ENCODE measurements at regions not wholly inside any gene's neighbourhood (a gene's known extent, or its start where the extent isn't known, plus 50 kb on each side); places are given as distances from the start of the nearest gene placed in this dataset.

DNA sequence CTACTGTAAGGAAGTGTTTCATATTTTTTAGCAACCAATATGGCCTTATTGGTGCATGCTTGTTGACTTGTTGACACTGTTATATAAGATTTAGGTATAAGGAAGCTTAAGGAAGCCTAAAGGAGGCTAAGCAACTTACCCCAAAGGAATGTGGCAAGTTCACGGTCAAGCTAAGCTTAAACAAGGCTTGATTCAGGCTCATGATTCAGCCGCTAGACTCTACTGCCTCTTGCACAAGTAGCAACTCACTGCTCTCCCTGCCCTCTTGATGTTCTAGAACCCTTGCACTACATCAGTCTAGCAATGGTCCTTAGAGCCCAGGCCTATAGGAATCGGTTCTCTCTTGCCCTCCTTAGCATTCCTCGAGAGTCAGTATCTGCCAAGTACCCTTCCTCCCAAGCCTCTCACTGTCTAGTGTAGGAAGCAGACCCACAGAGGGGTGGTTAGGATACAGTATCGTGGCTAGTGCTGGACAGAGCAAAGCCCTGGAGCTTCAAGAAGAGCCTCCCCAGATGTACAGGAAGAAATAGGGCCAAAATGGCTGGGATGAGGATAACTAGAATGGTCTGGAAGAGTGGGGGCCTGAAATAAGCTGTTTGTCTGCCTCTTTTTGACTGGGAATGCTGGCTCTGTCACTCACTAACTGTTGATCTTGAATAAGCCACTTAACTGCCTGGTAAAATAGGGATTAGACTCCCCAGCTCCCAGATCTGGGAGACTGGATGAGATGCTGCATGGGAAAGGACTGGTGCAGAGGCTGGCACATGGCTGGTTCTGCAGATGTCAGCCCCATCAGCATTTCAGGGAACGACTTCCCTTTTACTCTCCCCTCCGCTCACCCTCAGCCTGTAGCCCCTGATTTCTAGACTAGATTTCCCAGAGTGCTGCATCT, 122.2 kb downstream of the NAV1 start:
- no peak for DNase-seq

DNA sequence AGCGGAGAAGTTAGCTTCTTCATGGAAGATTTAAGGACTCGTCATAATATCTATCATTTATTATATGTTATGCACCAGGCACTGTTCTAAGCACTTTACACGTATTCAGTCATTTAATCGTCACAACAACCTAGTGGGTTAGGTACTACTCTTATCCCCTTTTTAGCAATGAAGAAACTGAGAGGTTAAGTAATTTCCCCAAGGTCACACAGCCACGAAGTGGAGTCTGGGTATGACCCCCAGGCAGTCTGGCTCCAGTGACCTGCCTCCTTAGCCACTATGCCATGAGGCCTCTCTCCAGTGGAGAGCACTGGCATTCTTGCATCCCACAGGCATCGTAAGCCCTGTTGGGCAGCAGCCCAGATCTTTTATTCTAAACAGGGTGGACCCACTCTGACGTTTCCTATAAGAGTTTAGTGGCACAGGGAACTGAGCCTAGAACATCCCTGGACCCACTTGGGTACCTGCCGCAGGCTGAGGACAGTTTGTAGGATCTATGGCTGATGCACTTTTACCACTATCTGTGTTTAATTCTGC, 123.0 kb downstream of the NAV1 start:
- DNase-seq, result no peak

DNA sequence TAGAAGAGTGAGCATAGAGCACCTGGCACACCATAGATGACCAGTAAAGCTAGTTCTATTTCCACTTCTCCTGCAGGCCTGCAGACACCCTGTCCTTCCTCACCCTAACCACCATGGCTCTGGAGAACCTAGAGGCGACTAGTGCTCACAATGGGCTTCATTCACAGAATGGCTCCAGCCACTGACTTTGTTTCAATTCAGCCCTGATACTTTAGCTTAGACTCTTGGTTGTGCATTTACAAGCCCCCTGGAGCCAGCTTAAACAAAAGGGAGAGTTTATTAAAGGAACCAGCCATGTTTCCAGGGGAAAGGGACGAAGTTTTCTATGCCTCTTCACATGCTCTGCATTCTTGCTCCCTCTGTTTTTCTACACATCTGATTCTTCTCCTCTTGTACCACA, 123.7 kb downstream of the NAV1 start:
- DNase-seq, result no peak

DNA sequence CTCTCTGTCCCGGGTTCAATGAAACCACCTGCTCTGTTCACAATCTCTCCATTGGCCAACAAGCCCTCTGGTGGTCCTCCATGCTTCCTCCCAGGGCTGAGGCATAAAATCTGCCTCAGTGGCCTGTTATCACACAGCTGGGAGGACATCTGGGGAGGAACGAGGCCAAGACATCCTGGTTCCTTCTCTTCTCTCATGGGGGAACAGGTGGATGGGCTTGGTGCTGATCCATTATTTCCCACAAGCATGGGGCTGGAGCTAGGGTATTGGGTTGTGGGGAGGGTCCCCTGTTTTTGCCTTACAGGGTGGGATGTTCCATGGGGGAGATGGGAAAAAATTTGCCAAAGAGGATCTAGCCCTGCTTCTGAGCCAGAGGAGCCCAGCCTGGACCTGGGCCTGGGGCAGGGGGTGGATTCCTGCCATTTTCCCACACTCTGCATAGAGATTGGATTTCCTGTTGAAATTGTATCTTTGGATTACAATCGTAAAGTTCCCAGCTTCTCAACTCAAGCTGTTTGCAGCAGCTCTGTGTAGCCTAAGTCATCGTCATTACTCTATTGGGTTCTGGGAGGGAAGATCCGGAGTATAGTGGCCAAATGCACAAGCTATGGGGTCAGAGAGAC, 124.7 kb downstream of the NAV1 start:
- no peak for DNase-seq

DNA sequence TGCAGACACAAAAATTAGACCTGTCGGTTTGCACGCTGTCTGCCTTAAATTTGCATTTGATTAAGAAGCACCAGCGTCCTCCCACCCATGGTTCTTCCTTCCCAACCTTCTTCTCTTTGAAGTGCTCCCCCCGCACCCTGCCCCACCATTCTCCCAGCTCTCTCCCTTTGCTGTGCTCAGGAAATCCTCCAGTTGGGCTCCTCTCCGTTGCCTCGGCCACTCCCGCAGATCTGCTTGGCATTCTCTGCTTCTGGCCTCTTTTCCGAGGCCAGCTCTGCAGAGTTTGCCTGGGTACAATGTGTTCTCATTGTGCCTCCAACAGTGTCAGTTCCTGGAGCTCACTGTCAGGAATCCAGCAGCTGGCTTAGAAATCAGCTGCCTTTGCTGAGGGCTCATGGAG, 126.1 kb downstream of the NAV1 start:
- DNase-seq, result no peak

DNA sequence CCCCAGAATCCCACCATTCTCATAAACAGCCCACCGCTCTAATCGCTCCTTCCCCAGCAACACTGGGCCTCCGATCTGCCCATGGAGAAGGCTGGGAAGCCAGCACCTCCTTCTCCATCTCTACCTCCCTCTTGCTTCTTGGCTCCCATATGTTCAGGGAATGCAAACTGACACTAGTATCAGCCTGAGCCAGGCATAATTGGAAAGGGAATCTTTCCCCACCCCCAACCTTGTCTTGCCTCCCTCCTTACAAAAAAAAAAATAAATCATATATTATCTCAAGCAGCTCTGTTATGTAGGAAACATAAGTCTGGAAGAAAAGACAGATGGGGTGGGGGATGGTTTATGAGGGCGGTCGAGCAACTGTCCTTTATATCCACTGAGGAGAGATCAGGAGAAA, 127.2 kb downstream of the NAV1 start:
- DNase-seq, result no peak

DNA sequence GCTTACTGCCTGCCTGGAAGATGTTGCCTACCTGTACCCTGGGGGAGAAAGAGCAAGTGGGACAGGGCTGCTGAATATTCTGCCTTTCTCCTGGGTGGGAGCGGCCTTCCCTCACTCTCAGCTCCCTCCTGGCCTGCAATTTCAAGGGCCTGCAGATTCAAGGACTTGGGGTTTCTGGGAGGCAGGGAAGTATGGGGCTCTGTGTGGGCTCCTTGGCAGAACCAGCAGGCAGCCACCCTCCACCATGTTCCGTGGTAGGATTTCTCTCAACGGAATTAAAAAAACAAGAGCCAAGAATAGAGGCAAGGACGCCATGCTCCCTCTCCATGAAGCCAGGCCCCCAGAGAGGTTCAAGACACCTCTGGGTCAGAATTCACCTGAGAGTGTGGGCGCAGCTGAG, 127.7 kb downstream of the NAV1 start:
- DNase-seq, result no peak

DNA sequence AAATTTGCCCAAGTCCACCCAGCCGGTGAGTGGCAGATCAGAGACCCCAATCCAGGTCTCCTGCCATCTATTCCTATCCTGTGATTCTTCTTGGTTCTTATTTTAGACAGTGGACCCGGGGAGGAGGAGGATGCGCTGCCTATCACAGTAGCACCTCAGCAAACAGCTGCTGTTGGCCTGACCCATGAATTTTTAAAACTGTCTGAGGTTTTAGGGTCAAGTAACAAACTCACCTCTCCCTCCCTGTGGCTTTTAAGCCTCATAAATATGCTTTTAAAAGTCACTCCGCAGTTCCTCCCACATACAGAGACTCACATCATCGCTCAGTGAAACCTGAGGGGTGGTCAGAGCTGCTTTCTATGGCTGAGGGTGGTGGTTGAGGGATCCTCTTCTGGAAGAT, 128.6 kb downstream of the NAV1 start:
- no peak for DNase-seq

DNA sequence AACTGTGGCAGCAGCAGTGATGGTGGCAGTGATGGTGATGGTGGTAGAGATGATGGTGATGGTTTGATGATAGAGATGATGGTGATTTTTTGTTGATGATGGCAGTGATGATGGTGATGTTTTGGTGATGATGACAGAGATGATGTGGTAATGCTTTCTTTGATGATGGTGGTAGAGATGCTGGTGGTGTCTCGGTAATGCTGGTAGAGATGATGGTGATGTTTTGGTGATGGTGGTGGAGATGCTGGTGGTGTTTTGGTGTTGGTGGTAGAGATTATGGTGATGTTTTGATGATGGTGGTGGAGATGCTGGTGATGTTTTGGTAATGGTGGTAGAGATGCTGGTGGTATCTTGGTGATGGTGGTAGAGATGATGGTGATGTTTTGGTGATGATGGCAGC, 131.6 kb downstream of the NAV1 start:
- no peak for DNase-seq

DNA sequence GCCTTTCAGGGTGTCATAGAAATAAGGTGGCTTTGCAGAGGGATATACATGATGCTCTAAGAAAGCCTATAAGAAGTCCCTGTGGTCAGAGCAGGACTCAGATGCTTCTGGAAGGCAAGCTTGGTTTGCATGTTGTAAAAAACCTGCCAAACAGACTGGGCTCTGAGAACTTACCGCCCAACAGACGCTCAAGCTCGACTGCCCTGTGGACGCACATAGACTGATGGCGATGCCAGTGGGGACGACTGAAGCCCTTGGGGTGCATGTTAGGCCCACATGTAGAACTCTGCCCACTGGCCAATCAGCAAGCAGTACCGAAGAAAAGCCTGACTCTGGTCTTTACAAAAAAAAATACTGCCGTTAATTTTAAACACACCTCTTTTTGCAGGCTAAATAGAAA, 133.8 kb downstream of the NAV1 start:
- DNase-seq, result no peak

DNA sequence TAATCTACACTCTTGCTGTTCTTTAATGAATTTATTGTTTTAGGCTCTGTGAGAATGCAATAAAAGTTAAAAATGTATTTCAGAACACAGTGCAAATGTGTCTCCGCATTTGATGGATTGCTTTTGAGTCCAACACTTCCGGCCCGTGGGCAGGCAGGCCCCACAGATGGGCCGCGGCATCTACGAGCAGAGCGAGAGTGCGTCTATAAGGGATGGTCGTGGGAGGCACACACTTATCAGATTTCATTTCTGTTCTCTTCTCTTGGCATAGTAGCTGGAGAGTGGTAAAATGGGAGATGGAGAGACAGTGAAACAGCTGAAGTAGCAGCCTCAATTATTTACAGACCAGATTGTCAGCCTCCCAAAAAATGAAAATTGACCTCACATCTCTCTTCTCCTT, 134.2 kb downstream of the NAV1 start:
- DNase-seq, result no peak

DNA sequence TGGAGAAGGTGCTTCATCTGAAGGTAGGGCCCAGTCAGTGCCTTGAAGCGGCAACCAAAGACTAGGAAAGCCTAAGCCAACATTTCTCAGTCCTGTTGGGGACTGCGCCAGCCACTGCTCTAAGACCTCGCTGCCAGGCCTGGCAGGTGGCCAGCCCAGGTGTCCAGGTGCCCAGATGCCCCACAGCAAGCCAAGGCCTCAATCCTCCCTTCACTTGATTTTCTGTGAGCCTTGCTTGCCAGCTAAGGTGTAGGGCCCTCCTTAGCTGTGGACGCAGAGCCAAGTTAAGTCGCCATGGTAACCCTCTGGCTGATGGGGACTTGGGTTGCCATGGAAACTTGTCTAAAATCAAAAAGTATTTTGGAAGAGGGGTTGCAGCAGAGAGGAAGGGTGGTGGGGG, 135.0 kb downstream of the NAV1 start:
- DNase-seq, result no peak

DNA sequence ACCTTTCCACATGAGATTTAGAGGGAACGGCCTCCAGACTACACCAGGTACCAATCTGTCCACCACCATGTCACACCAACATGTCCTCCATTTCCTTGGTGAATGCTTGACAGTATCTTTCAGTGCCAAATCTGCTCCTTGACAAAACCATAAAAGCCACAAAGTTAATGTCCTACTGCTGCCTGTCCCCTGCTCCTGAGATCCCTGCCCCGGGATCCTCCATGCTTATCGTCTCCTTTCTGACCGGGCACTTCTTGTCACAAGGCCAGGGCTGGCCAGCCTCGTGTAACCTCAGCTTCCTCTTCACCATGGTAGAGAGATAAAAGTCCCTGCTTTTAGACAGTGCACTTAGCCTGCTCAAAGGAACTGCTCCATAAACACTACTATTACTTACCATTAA, 136.2 kb downstream of the NAV1 start:
- no peak for DNase-seq

DNA sequence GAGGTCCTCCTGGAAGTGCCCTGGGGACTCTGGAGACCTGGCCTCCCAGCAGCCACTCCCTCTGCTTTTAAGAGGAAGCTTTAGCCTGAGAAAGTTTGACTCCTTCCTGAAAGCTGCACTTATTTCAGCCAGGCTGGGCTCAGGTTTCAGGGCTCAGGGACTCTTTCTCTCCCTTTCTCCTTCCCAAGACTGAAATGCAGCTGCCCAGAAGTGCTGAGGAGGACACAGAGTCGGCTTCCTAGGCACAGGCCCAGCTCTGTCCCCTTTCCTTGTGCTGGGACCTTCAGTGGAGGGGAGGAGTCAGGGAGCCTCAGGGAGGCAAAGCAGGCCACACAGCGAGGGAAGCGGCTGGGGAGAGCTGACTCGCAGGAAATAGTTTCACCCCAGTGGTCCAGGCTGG, 137.3 kb downstream of the NAV1 start:
- no peak for DNase-seq

DNA sequence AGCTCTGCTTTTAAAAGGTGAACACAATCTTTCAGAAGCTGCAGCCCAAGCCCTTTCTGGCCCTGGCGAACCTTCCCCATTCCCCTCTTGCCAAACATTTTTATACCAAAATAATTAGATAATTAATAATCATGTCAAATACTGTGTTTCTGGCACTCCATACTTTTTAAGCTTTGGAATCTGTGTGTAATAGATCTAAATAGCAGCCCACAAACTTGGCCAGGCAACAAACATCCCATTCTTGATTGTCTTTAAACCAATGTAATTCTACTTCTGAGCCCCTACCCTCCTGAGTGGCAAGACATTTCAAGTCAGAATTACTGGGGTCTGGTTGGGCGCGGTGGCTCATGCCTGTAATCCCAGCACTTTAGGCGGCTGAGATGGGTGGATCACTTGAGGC, 137.7 kb downstream of the NAV1 start:
- no peak for DNase-seq

DNA sequence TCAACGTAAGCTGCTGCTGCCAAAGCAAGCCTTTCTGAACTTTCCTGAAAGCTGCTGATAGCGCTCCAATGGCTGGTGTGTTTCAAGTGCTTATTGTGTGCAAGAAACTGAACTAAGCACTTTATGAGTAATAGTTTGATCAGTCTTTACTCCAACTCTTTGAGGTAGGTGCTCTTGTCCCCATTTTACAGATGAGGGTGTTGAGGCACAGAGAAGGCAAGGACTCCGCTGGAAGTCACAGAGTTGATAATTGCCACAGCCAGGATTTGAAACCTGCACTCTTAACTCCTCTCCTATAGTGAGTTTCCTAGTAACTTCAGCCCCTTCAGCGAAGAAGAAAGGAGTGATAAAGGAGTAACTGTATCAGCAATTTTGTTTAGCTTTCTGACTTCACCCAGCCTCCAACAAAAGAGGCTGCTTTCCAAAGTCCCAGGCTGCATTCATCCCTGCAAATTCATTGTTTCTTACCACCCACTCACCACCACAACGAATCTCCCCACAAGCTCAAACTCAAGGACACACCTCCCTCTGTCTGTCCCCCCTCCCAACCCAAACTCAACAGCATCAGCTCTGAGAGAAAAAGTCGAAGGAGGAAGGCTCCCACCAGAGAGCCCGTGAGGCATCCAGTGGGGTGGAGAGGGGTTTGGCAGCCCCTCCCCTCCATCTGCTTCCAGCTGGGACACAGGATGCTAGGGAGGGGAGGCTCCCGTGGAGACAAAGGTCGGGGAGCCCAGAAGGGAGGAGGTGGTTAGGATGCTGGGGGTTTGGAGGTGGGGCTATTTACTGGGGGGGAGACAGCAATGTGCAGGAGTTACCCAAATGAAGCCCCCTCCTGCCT, 139.6 kb downstream of the NAV1 start:
- no peak for DNase-seq

DNA sequence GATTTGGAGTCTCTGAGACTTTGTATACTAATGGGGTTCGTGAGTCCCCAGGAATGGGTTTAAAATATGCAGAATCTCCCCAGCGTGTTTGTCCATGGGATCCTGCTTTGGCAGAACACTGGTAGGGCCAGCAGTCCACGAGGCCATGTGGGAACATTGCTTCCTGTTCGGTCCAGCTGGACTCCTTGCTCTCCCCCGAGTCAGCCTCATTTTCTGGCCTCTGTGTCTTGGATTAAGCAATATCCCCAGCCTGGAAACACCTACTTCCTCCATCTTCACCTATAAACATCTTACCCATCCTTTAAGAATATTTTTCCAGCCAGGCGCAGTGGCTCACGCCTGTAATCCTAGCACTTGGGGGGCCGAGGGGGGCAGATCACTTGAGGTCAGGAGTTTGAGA, 142.4 kb downstream of the NAV1 start:
- DNase-seq, result no peak

DNA sequence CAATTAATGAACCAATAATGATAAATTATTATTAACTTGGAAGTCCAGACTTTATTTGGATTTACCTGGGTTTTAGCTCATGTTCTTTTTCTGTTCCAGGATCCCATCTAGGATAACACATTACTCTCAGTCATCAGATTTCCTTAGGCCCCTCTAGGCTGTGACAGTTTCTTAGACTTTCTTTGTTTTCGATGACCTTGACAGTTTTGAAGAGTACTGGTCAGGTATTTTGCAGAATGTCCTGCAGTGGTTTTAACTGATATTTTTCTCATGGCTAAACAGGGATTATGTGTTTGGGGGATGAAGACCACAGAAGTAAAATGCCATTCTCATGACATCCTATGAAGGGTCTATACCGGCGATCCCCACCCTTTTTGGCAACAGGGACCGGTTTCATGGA, 144.0 kb downstream of the NAV1 start:
- DNase-seq, result no peak

DNA sequence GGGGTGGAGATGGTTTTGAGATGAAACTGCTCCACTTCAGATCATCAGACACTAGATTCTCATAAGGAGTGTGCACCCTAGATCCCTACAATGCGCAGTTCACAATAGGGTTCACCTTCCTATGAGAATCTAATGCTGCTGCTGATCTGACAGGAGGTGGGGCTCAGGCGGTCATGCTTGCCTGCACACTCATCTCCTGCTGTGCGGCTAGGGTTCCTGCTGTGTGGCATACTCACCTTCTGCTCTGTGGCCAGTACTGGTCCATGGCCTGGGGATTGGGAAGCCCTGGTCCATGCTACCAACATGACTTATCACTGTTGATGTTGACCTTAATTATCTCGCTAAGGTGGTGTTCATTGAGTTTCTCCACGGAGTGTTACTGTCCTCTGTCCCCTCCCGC, 144.5 kb downstream of the NAV1 start:
- no peak for DNase-seq

DNA sequence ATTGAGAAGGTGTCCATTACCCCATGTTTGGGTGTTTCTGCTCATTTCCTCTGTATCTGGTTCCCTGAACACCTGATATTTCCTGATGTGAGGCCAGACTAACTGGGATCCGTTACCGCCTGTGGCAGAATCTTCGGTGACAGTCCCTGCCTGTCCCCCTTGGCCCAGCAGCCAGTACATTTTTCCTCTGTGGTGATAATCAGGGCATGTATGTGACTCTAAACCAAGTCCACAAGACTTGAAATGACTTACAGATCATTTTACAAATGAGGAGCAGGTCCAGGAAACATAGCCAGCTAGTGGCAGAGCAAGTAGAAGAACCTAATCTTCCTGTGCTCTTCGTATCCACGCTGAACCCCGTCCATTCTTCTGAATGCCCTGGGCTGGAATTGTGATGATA, 143.5 kb upstream of the IPO9 start:
- no peak for DNase-seq

DNA sequence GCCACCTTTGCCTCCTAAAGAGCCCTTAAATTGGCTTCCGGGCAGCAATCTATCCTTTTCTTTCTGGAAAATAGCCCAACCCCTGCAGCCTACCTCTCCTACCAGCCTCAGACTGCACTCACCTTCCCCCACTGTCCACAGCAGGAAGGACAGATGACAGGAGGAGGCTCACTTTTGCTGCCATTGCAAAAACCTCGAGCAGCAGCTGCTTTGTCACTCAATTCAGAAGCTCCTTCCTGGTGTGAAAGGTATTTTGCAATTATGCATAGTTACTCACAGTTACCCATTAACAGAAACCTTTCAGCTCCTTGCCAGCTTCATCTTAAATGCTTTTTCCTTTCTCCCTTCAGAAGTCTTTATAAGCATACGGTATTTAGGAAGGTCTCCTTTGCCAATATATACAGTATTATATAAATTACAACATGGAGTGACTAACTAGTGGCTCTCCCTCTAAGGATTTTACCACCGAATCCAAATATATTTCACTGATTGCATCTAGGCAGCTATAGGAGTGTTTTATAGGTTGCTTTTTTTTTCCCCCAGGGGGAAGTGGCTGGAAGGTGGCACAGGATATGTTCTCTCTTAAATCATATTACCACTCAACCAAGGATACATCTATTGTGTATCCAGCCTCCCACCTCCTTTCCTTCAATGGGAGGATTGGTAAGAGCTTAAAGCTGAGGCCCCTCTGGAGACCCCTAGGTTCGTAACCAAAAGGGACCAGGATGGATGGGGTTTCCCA, 142.1 kb upstream of the IPO9 start:
- DNase-seq, result no peak

DNA sequence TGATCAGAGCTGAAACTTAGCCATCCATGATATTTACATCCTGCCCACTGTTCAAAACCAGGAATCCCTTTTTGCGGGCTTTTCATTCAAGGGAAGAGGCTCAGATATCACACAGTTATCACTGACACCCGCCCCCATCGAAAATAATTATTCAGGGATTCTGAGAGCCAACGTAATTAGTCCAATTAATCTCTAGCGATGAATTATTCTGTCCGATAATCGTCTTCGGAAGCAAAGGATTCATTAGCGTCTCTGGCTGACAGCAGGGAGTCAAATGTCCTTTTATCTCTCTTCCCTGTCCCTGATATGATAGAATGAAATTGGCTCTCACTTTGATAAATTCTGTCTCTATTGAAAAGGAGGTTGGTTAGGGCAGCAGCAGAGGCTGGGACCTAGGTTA, 140.4 kb upstream of the IPO9 start:
- no peak for DNase-seq

DNA sequence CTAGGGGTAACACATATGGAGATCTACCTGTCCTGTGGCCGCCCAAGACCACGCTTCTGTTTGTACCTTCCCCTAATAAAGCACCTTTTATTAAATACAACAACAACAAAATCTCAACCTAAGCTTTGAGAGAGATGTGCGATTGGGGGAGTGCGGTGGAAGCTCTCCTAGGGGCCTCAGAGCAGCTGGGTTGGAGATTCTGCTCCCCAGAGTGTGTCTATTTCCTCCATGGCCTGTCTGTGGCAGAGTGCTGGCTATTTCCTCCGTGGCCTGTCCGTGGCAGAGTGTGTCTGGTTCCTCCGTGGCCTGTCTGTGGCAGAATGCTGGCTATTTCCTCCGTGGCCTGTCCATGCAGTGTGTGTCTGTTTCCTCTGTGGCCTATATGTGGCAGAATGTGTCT, 139.3 kb upstream of the IPO9 start:
- DNase-seq, result no peak
